Mesendoderm (in vitro differentiated cells): ENCODE measurements at regions not wholly inside any gene's neighbourhood (a gene's known extent, or its start where the extent isn't known, plus 50 kb on each side); places are given as distances from the start of the nearest gene placed in this dataset.

Experiments used
- DNase-seq: peaks from one replicate; pipeline ENCODE4 v3.0.0; 2013
- H2AK5ac ChIP-seq: 2 replicates; pipeline ENCODE4 v1.6.1; 2013; ENCODE audit warnings: low read length, inconsistent platforms
- H2BK120ac ChIP-seq: 2 replicates; pipeline ENCODE4 v1.6.1; 2013; ENCODE audit warnings: low read depth, mild to moderate bottlenecking, low read length, moderate library complexity, mixed read lengths
- H2BK15ac ChIP-seq: replicated peaks from 2 replicates; pipeline ENCODE4 v1.6.1; 2013; ENCODE audit warnings: low read depth, mild to moderate bottlenecking, moderate library complexity
- H2BK5ac ChIP-seq: 2 replicates; pipeline ENCODE4 v1.6.1; 2013; ENCODE audit warnings: low read length, inconsistent platforms
- H3K18ac ChIP-seq: 2 replicates; pipeline ENCODE4 v1.6.1; 2013; ENCODE audit warnings: mild to moderate bottlenecking, low read length, mixed read lengths
- H3K23ac ChIP-seq: one replicate; pipeline ENCODE4 v1.6.1; 2013; ENCODE audit warnings: low read length
- H3K27ac ChIP-seq: 2 replicates; pipeline ENCODE4 v1.5.1; 2013; ENCODE audit warnings: low read depth, mild to moderate bottlenecking, inconsistent platforms, low read length, moderate library complexity
- H3K27me3 ChIP-seq: 2 replicates; pipeline ENCODE4 v1.6.1; 2013; ENCODE audit warnings: low read length, control low read depth, mild to moderate bottlenecking, inconsistent platforms; ENCODE audit not compliant: insufficient read depth, poor library complexity
- H3K36me3 ChIP-seq: 2 replicates; pipeline ENCODE4 v1.6.1; 2013; ENCODE audit warnings: low read length, inconsistent platforms; ENCODE audit not compliant: control insufficient read depth, insufficient read depth
- H3K4ac ChIP-seq: one replicate; pipeline ENCODE4 v1.6.1; 2013; ENCODE audit warnings: low read depth, mild to moderate bottlenecking, low read length, moderate library complexity
- H3K4me1 ChIP-seq: 2 replicates; pipeline ENCODE4 v1.6.1; 2013; ENCODE audit warnings: low read depth, low read length, inconsistent platforms; ENCODE audit not compliant: control insufficient read depth
- H3K4me2 ChIP-seq: 2 replicates; pipeline ENCODE4 v1.6.1; 2013; ENCODE audit warnings: low read length
- H3K4me3 ChIP-seq: 2 replicates; pipeline ENCODE4 v1.5.1; 2013; ENCODE audit warnings: mild to moderate bottlenecking, low read length
- H3K56ac ChIP-seq: one replicate; pipeline ENCODE4 v1.6.1; 2013; ENCODE audit warnings: low read length
- H3K79me1 ChIP-seq: 2 replicates; pipeline ENCODE4 v1.6.1; 2013; ENCODE audit warnings: low read length, inconsistent platforms
- H3K79me2 ChIP-seq: 2 replicates; pipeline ENCODE4 v1.6.1; 2013; ENCODE audit warnings: mild to moderate bottlenecking, low read length; ENCODE audit not compliant: control insufficient read depth, insufficient read depth
- H3K9ac ChIP-seq: 2 replicates; pipeline ENCODE4 v1.6.1; 2013; ENCODE audit warnings: low read length, inconsistent platforms
- H4K5ac ChIP-seq: one replicate; pipeline ENCODE4 v1.6.1; 2013; ENCODE audit warnings: low read length
- H4K8ac ChIP-seq: one replicate; pipeline ENCODE4 v1.6.1; 2013; ENCODE audit warnings: low read depth, mild to moderate bottlenecking, control low read depth, low read length, moderate library complexity
- WGBS: extraction: QIAGEN DNeasy Blood & Tissue Kit; methylation state at CpG from one replicate; pipeline ENCODE4 v1.1.7; 2013; ENCODE audit warnings: low lambda C conversion rate, missing lambda C conversion rate; ENCODE audit not compliant: insufficient coverage; ENCODE audit errors: extremely low coverage; 5-methylcytosine and 5-hydroxymethylcytosine counted together

GRCh38 chr6:43903739-43904290 lies 133.8 kb downstream of the VEGFA start:
- H2BK120ac ChIP-seq: no peak overlapping the region
- H3K4ac ChIP-seq: no peak overlapping the region
- H3K36me3 ChIP-seq: no peaks in the 10 kb centered on the region
- H2BK5ac ChIP-seq: no peak overlapping the region
- no peak overlapping the region for H3K18ac ChIP-seq
- H3K27ac ChIP-seq: no peak overlapping the region
- H2BK15ac ChIP-seq: no peak overlapping the region
- H3K27me3 ChIP-seq: no peaks in the 10 kb centered on the region
- H4K5ac ChIP-seq: no peak overlapping the region
- H3K79me2 ChIP-seq: no peaks in the 10 kb centered on the region
- H3K4me3 ChIP-seq: no peak overlapping the region
- H4K8ac ChIP-seq: no peak overlapping the region
- DNase-seq: no peak
- no peak overlapping the region for H3K4me2 ChIP-seq
- no peak overlapping the region for H3K56ac ChIP-seq
- no peak overlapping the region for H2AK5ac ChIP-seq
- no peak overlapping the region for H3K23ac ChIP-seq
- no CpG with 5 or more reads among the region's 7 CpGs for WGBS
- H3K79me1 ChIP-seq: no peaks in the 10 kb centered on the region
- H3K4me1 ChIP-seq: no peaks in the 10 kb centered on the region
- H3K9ac ChIP-seq: no peak overlapping the region

DNA sequence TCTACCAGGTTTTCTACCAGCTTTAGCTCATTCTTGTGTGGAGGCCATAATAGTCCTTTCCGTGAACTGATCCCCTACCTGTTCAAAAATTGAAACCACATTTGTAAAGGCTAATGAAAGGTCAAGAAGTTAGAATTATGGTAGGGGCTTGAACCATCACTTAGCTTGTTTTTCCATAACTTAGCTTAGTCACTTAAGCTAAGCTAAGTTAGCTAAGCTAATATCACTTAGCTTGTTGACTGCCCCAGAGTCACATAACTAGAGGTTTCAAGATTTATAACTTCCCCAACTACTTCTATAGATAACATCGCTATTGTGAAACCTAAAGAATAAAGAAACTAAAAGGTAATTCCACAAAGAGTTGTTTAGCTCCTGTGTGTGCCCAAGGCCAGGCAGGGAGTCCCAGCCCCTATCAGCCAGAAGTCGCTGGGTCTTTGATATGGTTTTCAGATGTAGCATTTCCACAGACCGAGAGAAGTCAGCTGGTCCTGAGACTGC lies 131.8 kb downstream of the VEGFA start:
- no peaks in the 10 kb centered on the region for H3K27me3 ChIP-seq
- no peak overlapping the region for H2BK15ac ChIP-seq
- H3K36me3 ChIP-seq: no peaks in the 10 kb centered on the region
- no peak overlapping the region for H4K5ac ChIP-seq
- no peak overlapping the region for H3K18ac ChIP-seq
- no peaks in the 10 kb centered on the region for H3K79me2 ChIP-seq
- no peak overlapping the region for H3K4me2 ChIP-seq
- no peak overlapping the region for H4K8ac ChIP-seq
- H3K23ac ChIP-seq: no peak overlapping the region
- no peak overlapping the region for H3K4me3 ChIP-seq
- H3K79me1 ChIP-seq: no peaks in the 10 kb centered on the region
- WGBS: no CpG with 5 or more reads among the region's 4 CpGs
- no peaks in the 10 kb centered on the region for H3K4me1 ChIP-seq
- no peak overlapping the region for H2BK120ac ChIP-seq
- H3K9ac ChIP-seq: no peak overlapping the region
- H3K27ac ChIP-seq: no peak overlapping the region
- no peak for DNase-seq
- H2BK5ac ChIP-seq: no peak overlapping the region
- H2AK5ac ChIP-seq: no peak overlapping the region
- no peak overlapping the region for H3K56ac ChIP-seq
- H3K4ac ChIP-seq: no peak overlapping the region

DNA sequence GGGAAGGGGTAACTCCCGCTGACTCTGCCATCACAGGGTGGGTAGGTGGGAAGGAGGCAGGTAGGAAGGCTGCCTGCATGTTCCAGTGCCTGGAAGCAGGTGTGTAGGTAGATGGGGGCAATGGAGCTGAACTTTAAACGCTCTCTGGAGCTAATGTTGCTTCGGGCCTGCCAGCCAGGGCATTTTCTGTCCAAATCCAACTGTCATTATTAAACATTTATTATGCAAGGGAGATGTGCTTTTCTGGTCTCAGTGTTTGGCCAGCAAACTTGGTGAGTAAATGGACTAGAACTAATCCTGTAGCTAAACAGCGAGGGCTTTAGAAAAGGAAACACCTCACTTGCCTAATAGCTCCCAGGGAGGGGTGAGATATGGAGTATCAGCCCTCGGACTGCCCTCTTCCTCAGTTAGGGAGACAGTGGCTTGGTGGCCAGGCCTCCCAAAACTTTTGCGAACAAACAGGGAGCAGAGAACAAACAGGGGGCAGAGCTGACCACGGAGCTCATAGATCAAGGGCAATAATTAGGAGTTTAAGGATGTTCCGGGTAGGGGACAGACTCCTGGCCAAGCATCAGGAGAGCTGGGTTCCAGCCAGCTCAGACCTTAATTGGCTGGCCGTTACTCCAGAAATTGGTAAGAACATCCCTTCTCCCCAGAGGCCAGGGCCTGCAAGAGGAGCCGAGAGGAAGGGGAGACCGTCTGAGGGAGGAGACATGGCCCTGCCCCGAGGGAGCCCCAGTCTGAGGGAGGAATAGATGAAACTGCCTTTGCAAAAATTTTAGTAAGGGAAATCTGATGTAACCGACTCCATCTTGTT lies 131.1 kb downstream of the VEGFA start:
- H2BK15ac ChIP-seq: no peak overlapping the region
- H4K8ac ChIP-seq: no peak overlapping the region
- no peaks in the 10 kb centered on the region for H3K36me3 ChIP-seq
- H3K18ac ChIP-seq: no peak overlapping the region
- H3K27ac ChIP-seq: no peak overlapping the region
- H3K23ac ChIP-seq: peak overlapping the region; percentile 45
- no peak overlapping the region for H2BK120ac ChIP-seq
- no peaks in the 10 kb centered on the region for H3K4me1 ChIP-seq
- DNase-seq: no peak
- H3K79me2 ChIP-seq: no peaks in the 10 kb centered on the region
- H3K27me3 ChIP-seq: no peaks in the 10 kb centered on the region
- H3K56ac ChIP-seq: peak overlapping the region; percentile 51
- H3K4me3 ChIP-seq: no peak overlapping the region
- no peak overlapping the region for H2AK5ac ChIP-seq
- H3K79me1 ChIP-seq: no peaks in the 10 kb centered on the region
- H4K5ac ChIP-seq: no peak overlapping the region
- H3K9ac ChIP-seq: no peak overlapping the region
- no CpG with 5 or more reads among the region's 13 CpGs for WGBS
- no peak overlapping the region for H3K4ac ChIP-seq
- H3K4me2 ChIP-seq: no peak overlapping the region
- H2BK5ac ChIP-seq: no peak overlapping the region

DNA sequence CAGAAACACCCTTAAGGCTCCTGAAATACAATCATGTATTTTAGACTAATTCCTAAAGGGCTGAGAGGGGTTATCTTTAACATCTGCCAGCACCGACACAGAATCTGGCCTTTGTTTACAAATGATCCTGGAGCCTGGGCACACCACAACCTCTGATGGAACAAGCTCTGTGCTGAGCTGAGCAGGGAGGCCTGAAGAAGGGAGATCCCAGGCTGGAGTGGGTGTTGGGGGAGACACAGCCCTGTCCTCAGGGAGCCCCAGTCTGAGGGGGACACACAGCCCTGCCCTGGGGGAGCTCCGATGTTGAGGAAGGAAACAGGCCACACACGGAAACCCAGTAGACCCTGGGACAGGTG lies 130.5 kb downstream of the VEGFA start:
- Histone ChIP-seq H2BK15ac (no peak overlapping the region), H2BK120ac (no peak overlapping the region), H3K4me3 (no peak overlapping the region), H3K56ac (peak overlapping the region; percentile 51), H3K79me2 (no peaks in the 10 kb centered on the region), H3K4me2 (no peak overlapping the region), H3K27ac (no peak overlapping the region), H3K4me1 (no peaks in the 10 kb centered on the region), H3K36me3 (no peaks in the 10 kb centered on the region), H2BK5ac (no peak overlapping the region), H3K9ac (no peak overlapping the region), H3K4ac (no peak overlapping the region), H3K18ac (no peak overlapping the region), H4K8ac (no peak overlapping the region), H3K27me3 (no peaks in the 10 kb centered on the region), H3K23ac (peak overlapping the region; percentile 38), H4K5ac (no peak overlapping the region), H2AK5ac (no peak overlapping the region), H3K79me1 (no peaks in the 10 kb centered on the region)
- WGBS: no CpG with 5 or more reads among the region's 3 CpGs
- no peak for DNase-seq

- no peak overlapping the region for H4K5ac ChIP-seq
- no peak overlapping the region for H2BK120ac ChIP-seq
- no peak overlapping the region for H2BK5ac ChIP-seq
- DNase-seq: no peak
- WGBS: no CpG with 5 or more reads among the region's 4 CpGs
- H3K27me3 ChIP-seq: no peaks in the 10 kb centered on the region
- H2BK15ac ChIP-seq: no peak overlapping the region
- H3K9ac ChIP-seq: no peak overlapping the region
- no peak overlapping the region for H3K27ac ChIP-seq
- no peaks in the 10 kb centered on the region for H3K79me1 ChIP-seq
- no peak overlapping the region for H2AK5ac ChIP-seq
- no peak overlapping the region for H3K4me3 ChIP-seq
- H3K4ac ChIP-seq: no peak overlapping the region
- no peak overlapping the region for H3K4me2 ChIP-seq
- H4K8ac ChIP-seq: no peak overlapping the region
- no peak overlapping the region for H3K23ac ChIP-seq
- H3K36me3 ChIP-seq: no peaks in the 10 kb centered on the region
- no peak overlapping the region for H3K18ac ChIP-seq
- no peak overlapping the region for H3K56ac ChIP-seq
- no peaks in the 10 kb centered on the region for H3K79me2 ChIP-seq
- no peaks in the 10 kb centered on the region for H3K4me1 ChIP-seq
Measured at GRCh38 chr6:43899830-43900229, 129.8 kb downstream of the VEGFA start.
